ENCODE measurements at regions not wholly inside any gene's neighbourhood (a gene's known extent, or its start where the extent isn't known, plus 50 kb on each side); places are given as distances from the start of the nearest gene placed in this dataset.

- no peak for TF ChIP-seq GATA3 (IDR thresholded peaks at IDR 0.05; ENCODE audit: low read depth, low read length)
- no peak for TF ChIP-seq GATA2 (IDR thresholded peaks at IDR 0.05; ENCODE audit: low read depth, low read length)
Observed at GRCh38 chr18:2219706-2220105, 351.6 kb downstream of the METTL4 start.
